Thyroid gland (tissue), 4 donors: ENCODE measurements at regions not wholly inside any gene's neighbourhood (a gene's known extent, or its start where the extent isn't known, plus 50 kb on each side); places are given as distances from the start of the nearest gene placed in this dataset.
A peak's percentile ranks its signal among the peaks of the same experiment; 100 is the strongest.

Experiments used
- POLR2A ChIP-seq, 2 donors: fragments of 450-650 bp; IDR thresholded peaks; one replicate each; pipeline ENCODE4 v1.6.1; 2017; ENCODE audit warnings: antibody characterized with exemption in 2 of 2, mild to moderate bottlenecking in 2 of 2, moderate library complexity in 1 of 2
- TF ChIP-seq, protein P1 (sequence below), 6 experiments: fragments of 200-600 bp in 3 of 6; fragments of 450-650 bp in 3 of 6; sonication (generic) in 3 of 6; IDR thresholded peaks; one replicate each; pipeline ENCODE4 v1.5.1; 2016 to 2019; ENCODE audit warnings: antibody characterized with exemption in 6 of 6, mild to moderate bottlenecking in 2 of 6, inconsistent platforms in 1 of 6, moderate library complexity in 1 of 6

DNA sequence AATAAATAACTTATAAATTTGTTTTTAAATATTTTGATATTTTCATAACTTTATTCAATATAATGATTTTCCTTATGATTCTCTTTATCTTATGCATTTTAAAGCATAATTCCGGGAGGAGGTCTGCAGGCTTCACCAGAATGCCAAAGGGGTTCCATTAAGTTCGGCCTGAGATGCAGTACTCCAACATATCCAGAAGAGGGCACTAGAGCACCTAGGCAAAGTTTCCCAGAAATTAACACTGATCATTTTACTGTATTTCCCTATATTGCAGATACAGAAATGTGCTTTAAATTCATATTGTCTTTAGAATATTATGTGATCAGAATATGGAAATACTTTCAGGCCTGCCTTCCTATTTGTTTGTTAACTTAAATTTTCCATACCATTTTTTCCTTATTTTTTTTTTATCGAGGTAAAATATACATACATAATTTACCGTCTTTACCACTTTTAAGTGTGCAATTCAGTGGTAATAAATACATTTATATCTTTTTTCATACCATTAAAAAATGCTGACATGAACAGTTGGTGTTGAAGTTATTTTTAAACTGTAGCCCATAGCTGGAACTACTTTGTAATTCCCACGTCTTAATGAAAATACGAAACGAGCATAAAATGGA lies 58.9 kb upstream of the TM9SF2 start:
- TF ChIP-seq, protein P1, sequence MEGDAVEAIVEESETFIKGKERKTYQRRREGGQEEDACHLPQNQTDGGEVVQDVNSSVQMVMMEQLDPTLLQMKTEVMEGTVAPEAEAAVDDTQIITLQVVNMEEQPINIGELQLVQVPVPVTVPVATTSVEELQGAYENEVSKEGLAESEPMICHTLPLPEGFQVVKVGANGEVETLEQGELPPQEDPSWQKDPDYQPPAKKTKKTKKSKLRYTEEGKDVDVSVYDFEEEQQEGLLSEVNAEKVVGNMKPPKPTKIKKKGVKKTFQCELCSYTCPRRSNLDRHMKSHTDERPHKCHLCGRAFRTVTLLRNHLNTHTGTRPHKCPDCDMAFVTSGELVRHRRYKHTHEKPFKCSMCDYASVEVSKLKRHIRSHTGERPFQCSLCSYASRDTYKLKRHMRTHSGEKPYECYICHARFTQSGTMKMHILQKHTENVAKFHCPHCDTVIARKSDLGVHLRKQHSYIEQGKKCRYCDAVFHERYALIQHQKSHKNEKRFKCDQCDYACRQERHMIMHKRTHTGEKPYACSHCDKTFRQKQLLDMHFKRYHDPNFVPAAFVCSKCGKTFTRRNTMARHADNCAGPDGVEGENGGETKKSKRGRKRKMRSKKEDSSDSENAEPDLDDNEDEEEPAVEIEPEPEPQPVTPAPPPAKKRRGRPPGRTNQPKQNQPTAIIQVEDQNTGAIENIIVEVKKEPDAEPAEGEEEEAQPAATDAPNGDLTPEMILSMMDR (IDR thresholded peaks at IDR 0.05): peak; percentile 70 to 96 (median 88)
- no peak for TF ChIP-seq POLR2A (IDR thresholded peaks at IDR 0.05)
